Stimulated activated CD8-positive, alpha-beta memory T cell treated with anti-CD3 and anti-CD28 coated beads, Interleukin-4, amount 100 ng/mL, for 4 hours (primary cell): ENCODE measurements at regions not wholly inside any gene's neighbourhood (a gene's known extent, or its start where the extent isn't known, plus 50 kb on each side); places are given as distances from the start of the nearest gene placed in this dataset.
"Not testable (repeated sequence)": the region's sequence is repeated elsewhere in the genome, so short reads cannot be mapped to it uniquely, and the experiment has no call there.

Source experiments
- DNase-seq, 2 donors: peaks; one replicate each; pipeline ENCODE4 v3.0.0-alpha.2; 2020; ENCODE audit warnings: low read depth in 2 of 2, low spot score in 1 of 2

- not testable (repeated sequence) for DNase-seq
Measured at GRCh38 chr2:111315188-111315917, 194.6 kb downstream of the BCL2L11 start.

GRCh38 chr2:111316221-111316741 lies 195.6 kb downstream of the BCL2L11 start:
- DNase-seq, result not testable (repeated sequence)

- DNase-seq, result not testable (repeated sequence)
Measured at GRCh38 chr2:111316881-111317549, 196.3 kb downstream of the BCL2L11 start.

GRCh38 chr2:111319552-111319951 lies 198.8 kb downstream of the BCL2L11 start:
- DNase-seq, result not testable (repeated sequence)

GRCh38 chr2:111320264-111320663 lies 199.6 kb downstream of the BCL2L11 start:
- not testable (repeated sequence) for DNase-seq

GRCh38 chr2:111320965-111321364 lies 200.3 kb downstream of the BCL2L11 start:
- not testable (repeated sequence) for DNase-seq

GRCh38 chr2:111323384-111323783 lies 202.7 kb downstream of the BCL2L11 start:
- not testable (repeated sequence) for DNase-seq

GRCh38 chr2:111327726-111328125 lies 207.0 kb downstream of the BCL2L11 start:
- not testable (repeated sequence) for DNase-seq

- not testable (repeated sequence) for DNase-seq
Measured at GRCh38 chr2:111329309-111329708, 208.6 kb downstream of the BCL2L11 start.

- DNase-seq, result not testable (repeated sequence)
Measured at GRCh38 chr2:111331099-111331724, 210.5 kb downstream of the BCL2L11 start.

- not testable (repeated sequence) for DNase-seq
Measured at GRCh38 chr2:111335220-111335907, 214.7 kb downstream of the BCL2L11 start.

- not testable (repeated sequence) for DNase-seq
Measured at GRCh38 chr2:111338474-111338873, 217.8 kb downstream of the BCL2L11 start.

- not testable (repeated sequence) for DNase-seq
Measured at GRCh38 chr2:111339476-111339875, 218.8 kb downstream of the BCL2L11 start.

- DNase-seq, result not testable (repeated sequence)
Measured at GRCh38 chr2:111344590-111344989, 223.9 kb downstream of the BCL2L11 start.

GRCh38 chr2:111345439-111345838 lies 224.7 kb downstream of the BCL2L11 start:
- not testable (repeated sequence) for DNase-seq

GRCh38 chr2:111346018-111346930 lies 225.6 kb downstream of the BCL2L11 start:
- not testable (repeated sequence) for DNase-seq

- DNase-seq, result not testable (repeated sequence)
Measured at GRCh38 chr2:111347695-111348094, 227.0 kb downstream of the BCL2L11 start.

GRCh38 chr2:111348316-111348715 lies 227.6 kb downstream of the BCL2L11 start:
- not testable (repeated sequence) for DNase-seq

GRCh38 chr2:111355022-111355817 lies 234.5 kb downstream of the BCL2L11 start:
- DNase-seq, result not testable (repeated sequence)
